Natural killer cell (primary cell): ENCODE measurements at regions not wholly inside any gene's neighbourhood (a gene's known extent, or its start where the extent isn't known, plus 50 kb on each side); places are given as distances from the start of the nearest gene placed in this dataset.

ENCODE experiments used
- ATAC-seq, 3 donors: fragments of 150-1000 bp in 2 of 3; fragments of 200-7000 bp in 1 of 3; cut with Tn5 transposase; 1 replicate in 1 of 3; 2 replicates in 2 of 3; pipeline ENCODE4 v1.10.0; 2021; ENCODE audit warnings: mild to moderate bottlenecking in 2 of 3, moderate library complexity in 2 of 3
- DNase-seq, 2 donors: peaks; one replicate each; pipeline versions ENCODE4 v3.0.0 to v3.0.0-alpha.2; 2013 to 2021; ENCODE audit warnings: mixed read lengths in 1 of 2
- H3K27ac ChIP-seq: one replicate; pipeline ENCODE4 v1.5.1; 2013; ENCODE audit warnings: mild to moderate bottlenecking, low read length
- H3K27me3 ChIP-seq: one replicate; pipeline ENCODE4 v1.6.1; 2013; ENCODE audit warnings: low read length; ENCODE audit not compliant: control insufficient read depth, insufficient read depth
- H3K36me3 ChIP-seq: one replicate; pipeline ENCODE4 v1.6.1; 2013; ENCODE audit warnings: low read length; ENCODE audit not compliant: control insufficient read depth, insufficient read depth
- H3K4me1 ChIP-seq: one replicate; pipeline ENCODE4 v1.6.1; 2013; ENCODE audit warnings: low read length; ENCODE audit not compliant: control insufficient read depth, insufficient read depth
- H3K4me3 ChIP-seq: one replicate; pipeline ENCODE4 v1.5.1; 2013; ENCODE audit warnings: low read length
- H3K9me3 ChIP-seq: one replicate; pipeline ENCODE4 v1.6.1; 2013; ENCODE audit warnings: low read length; ENCODE audit not compliant: control insufficient read depth, insufficient read depth
- H3K27ac Mint-ChIP-seq, 2 donors: one replicate each; pipeline ENCODE4 v1.8.0; 2022; ENCODE audit warnings: mild to moderate bottlenecking in 2 of 2, mixed read lengths in 2 of 2, moderate library complexity in 1 of 2
- H3K27me3 Mint-ChIP-seq, 2 donors: one replicate each; pipeline ENCODE4 v1.8.0; 2022; ENCODE audit warnings: low read depth in 2 of 2, mixed read lengths in 2 of 2
- H3K36me3 Mint-ChIP-seq: one replicate; pipeline ENCODE4 v1.8.0; 2022; ENCODE audit warnings: mixed read lengths
- H3K4me1 Mint-ChIP-seq, 2 donors: one replicate each; pipeline ENCODE4 v1.8.0; 2022; ENCODE audit warnings: mixed read lengths in 2 of 2
- H3K4me3 Mint-ChIP-seq: one replicate; pipeline ENCODE4 v1.8.0; 2022; ENCODE audit warnings: mild to moderate bottlenecking, moderate library complexity, mixed read lengths
- H3K9me3 Mint-ChIP-seq, 2 donors: one replicate each; pipeline ENCODE4 v1.8.0; 2022; ENCODE audit warnings: mixed read lengths in 2 of 2
- WGBS: methylation state at CpG from one replicate; pipeline ENCODE4 v1.1.7; 2013; ENCODE audit warnings: missing lambda C conversion rate; ENCODE audit not compliant: insufficient coverage; 5-methylcytosine and 5-hydroxymethylcytosine counted together
- intact Hi-C: fragments of 100-400 bp; cut with micrococcal nuclease; formaldehyde crosslinking; loops from one replicate; pipeline ENCODE4 v1.14.2; 2022
- TF ChIP-seq, protein P1 (sequence below): fragments of 200-600 bp; IDR thresholded peaks from one replicate; pipeline ENCODE4 v1.8.0; 2022; ENCODE audit warnings: antibody characterized with exemption

GRCh38 chr12:108447168-108447832 lies 67.8 kb upstream of the FICD start:
- Histone ChIP-seq H3K27ac (no peak overlapping the region), H3K9me3 (no peaks in the 10 kb centered on the region), H3K4me3 (no peak overlapping the region), H3K27me3 (no peaks in the 10 kb centered on the region), H3K4me1 (no peaks in the 10 kb centered on the region), H3K36me3 (no peaks in the 10 kb centered on the region)
- peaks cover under 1 to 6% of the 10 kb centered on the region in 2 donors for H3K4me1 Mint-ChIP-seq
- intact Hi-C loops: no loop called here
- no peak for ATAC-seq
- H3K36me3 Mint-ChIP-seq: no peaks in the 10 kb centered on the region
- no peak overlapping the region for H3K4me3 Mint-ChIP-seq
- H3K27ac Mint-ChIP-seq: no peak overlapping the region
- TF ChIP-seq, protein P1, sequence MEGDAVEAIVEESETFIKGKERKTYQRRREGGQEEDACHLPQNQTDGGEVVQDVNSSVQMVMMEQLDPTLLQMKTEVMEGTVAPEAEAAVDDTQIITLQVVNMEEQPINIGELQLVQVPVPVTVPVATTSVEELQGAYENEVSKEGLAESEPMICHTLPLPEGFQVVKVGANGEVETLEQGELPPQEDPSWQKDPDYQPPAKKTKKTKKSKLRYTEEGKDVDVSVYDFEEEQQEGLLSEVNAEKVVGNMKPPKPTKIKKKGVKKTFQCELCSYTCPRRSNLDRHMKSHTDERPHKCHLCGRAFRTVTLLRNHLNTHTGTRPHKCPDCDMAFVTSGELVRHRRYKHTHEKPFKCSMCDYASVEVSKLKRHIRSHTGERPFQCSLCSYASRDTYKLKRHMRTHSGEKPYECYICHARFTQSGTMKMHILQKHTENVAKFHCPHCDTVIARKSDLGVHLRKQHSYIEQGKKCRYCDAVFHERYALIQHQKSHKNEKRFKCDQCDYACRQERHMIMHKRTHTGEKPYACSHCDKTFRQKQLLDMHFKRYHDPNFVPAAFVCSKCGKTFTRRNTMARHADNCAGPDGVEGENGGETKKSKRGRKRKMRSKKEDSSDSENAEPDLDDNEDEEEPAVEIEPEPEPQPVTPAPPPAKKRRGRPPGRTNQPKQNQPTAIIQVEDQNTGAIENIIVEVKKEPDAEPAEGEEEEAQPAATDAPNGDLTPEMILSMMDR: no peak
- WGBS: 82% methylated on average over 1 of the region's 1 CpG
- H3K9me3 Mint-ChIP-seq: no peaks in the 10 kb centered on the region
- peaks cover 25 to 41% of the 10 kb centered on the region in 2 donors for H3K27me3 Mint-ChIP-seq
- DNase-seq: no peak

- H3K4me1 ChIP-seq: no peaks in the 10 kb centered on the region
- H3K36me3 Mint-ChIP-seq: no peaks in the 10 kb centered on the region
- H3K9me3 ChIP-seq: no peaks in the 10 kb centered on the region
- no peaks in the 10 kb centered on the region for H3K27me3 ChIP-seq
- no peak overlapping the region for H3K4me3 Mint-ChIP-seq
- intact Hi-C loops: no loop called here
- no peaks in the 10 kb centered on the region for H3K9me3 Mint-ChIP-seq
- DNase-seq: no peak
- H3K36me3 ChIP-seq: no peaks in the 10 kb centered on the region
- TF ChIP-seq, protein P1: no peak
- no peak overlapping the region for H3K4me3 ChIP-seq
- H3K4me1 Mint-ChIP-seq: peaks cover 5 to 10% of the 10 kb centered on the region in 2 donors
- no peak overlapping the region for H3K27ac Mint-ChIP-seq
- peaks cover 25 to 36% of the 10 kb centered on the region in 2 donors for H3K27me3 Mint-ChIP-seq
- H3K27ac ChIP-seq: no peak overlapping the region
- 45% methylated on average over 5 of the region's 5 CpGs for WGBS
- ATAC-seq: no peak
Observed at GRCh38 chr12:108446766-108447165, 68.3 kb upstream of the FICD start.

DNA sequence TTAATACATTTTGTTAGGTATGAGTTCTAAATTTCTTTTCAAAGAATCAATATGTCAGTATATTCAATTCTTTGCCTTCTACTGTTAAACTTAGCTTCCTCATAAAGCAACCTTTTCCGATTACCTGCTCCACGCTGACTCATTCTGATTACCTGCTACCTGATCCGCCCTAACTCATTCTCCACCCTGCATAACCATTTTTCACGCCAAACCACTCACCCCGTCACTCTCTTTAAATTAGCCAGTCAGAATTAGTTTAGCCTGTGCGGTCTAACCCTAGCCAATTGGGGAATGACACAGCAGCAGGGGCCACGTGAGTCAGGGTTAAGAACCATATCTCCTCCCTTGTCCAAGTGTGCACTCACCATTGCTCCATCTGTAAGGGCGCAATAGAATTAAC lies 72.2 kb upstream of the FICD start:
- Histone ChIP-seq H3K4me1 (no peaks in the 10 kb centered on the region), H3K4me3 (no peak overlapping the region), H3K27ac (no peak overlapping the region), H3K27me3 (no peaks in the 10 kb centered on the region), H3K9me3 (no peaks in the 10 kb centered on the region), H3K36me3 (no peaks in the 10 kb centered on the region)
- Mint-ChIP-seq H3K9me3 (no peaks in the 10 kb centered on the region), H3K4me1 (peaks cover 5 to 10% of the 10 kb centered on the region in 2 donors), H3K27ac (no peak overlapping the region), H3K36me3 (no peaks in the 10 kb centered on the region), H3K27me3 (peaks cover 10 to 12% of the 10 kb centered on the region in 2 donors), H3K4me3 (no peak overlapping the region)
- ATAC-seq (no peak), DNase-seq (no peak)
- 90% methylated on average over 8 of the region's 8 CpGs for WGBS
- TF ChIP-seq, protein P1: no peak
- intact Hi-C loops: no loop called here

DNA sequence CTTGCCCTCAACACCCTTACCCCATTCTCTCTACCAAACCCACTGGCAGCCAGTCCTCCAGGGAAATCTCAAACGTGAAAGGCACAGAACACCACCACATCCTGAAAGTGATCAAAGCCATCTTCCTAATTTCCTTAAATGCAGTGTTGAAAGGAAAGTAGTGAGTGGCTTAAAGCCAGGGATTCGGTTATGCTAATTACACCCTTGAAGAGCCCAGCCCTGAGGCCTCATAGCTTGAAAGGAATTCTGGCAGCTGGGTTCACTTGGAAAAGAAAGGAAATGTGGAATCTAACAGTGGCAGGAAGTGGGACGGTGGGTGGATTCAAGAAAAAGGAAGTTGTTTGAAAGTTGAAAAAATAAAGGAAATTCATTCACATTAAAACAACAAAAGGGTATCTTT lies 73.0 kb upstream of the FICD start:
- H3K9me3 Mint-ChIP-seq: no peaks in the 10 kb centered on the region
- WGBS: 19% methylated on average over 1 of the region's 3 CpGs

More for the DNA sequence above, 73.0 kb upstream of the FICD start:
- H3K4me1 Mint-ChIP-seq: peaks cover 5 to 9% of the 10 kb centered on the region in 2 donors
- no peaks in the 10 kb centered on the region for H3K4me1 ChIP-seq
- H3K27me3 Mint-ChIP-seq: peaks cover 6 to 7% of the 10 kb centered on the region in 2 donors
- TF ChIP-seq, protein P1: no peak
- H3K27ac ChIP-seq: no peak overlapping the region
- no peak for DNase-seq
- no peak overlapping the region for H3K4me3 Mint-ChIP-seq
- H3K27ac Mint-ChIP-seq: no peak overlapping the region
- H3K36me3 Mint-ChIP-seq: no peaks in the 10 kb centered on the region
- no peaks in the 10 kb centered on the region for H3K27me3 ChIP-seq
- H3K9me3 ChIP-seq: no peaks in the 10 kb centered on the region
- no peak overlapping the region for H3K4me3 ChIP-seq
- intact Hi-C loops: no loop called here
- no peaks in the 10 kb centered on the region for H3K36me3 ChIP-seq
- no peak for ATAC-seq
